ENCODE measurements at regions not wholly inside any gene's neighbourhood (a gene's known extent, or its start where the extent isn't known, plus 50 kb on each side); places are given as distances from the start of the nearest gene placed in this dataset.

DNA sequence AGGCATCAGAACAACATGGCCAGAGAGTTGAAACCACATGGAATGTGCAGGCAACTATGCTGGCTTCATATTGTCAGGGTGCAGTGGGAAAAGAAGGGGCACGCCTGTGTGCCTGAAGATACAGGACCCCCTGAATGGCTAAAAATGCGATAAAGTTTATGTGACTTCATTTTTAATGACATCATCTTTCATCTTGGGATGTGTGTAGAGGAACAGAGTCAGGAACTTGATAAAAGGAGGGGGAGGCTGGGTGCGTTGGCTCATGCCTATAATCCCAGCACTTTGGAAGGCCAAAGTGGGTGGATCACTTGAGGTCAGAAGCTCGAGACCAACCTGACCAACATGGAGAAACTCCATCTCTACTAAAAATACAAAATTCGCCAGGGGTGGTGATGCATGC is 872.6 kb downstream of the TDRD15 start:
- Histone ChIP-seq H3K4me1 (ENCODE audit: control insufficient read depth in 1 of 2, insufficient read depth in 2 of 2, low read length in 2 of 2) (no peaks in the 10 kb centered on the region), H3K27ac (ENCODE audit: low read depth, low read length) (no peak overlapping the region), H3K4me3 (replicated peaks in 1 of 2; ENCODE audit: low read depth in 1 of 2, low read length in 2 of 2) (no peak overlapping the region), H3K9me2 (ENCODE audit: insufficient read depth) (no peaks in the 10 kb centered on the region), H3K79me2 (ENCODE audit: insufficient read depth, low read length) (no peaks in the 10 kb centered on the region), H3K4me2 (ENCODE audit: low read length) (no peak overlapping the region), H3K9me3 (ENCODE audit: control insufficient read depth in 1 of 2, insufficient read depth in 1 of 2, low read depth in 1 of 2, low read length in 2 of 2) (peaks cover 10 to 12% of the 10 kb centered on the region in 2 experiments; a peak in 2 of 4 replicates), H2AFZ (ENCODE audit: low read depth, low read length, poor library complexity, severe bottlenecking) (no peak overlapping the region), H4K20me1 (ENCODE audit: insufficient read depth) (no peaks in the 10 kb centered on the region), H3K9ac (ENCODE audit: low read length) (no peak overlapping the region), H3K27me3 (ENCODE audit: insufficient read depth, low read length) (no peaks in the 10 kb centered on the region), H3K36me3 (ENCODE audit: control insufficient read depth in 1 of 2, insufficient read depth in 2 of 2, low read length in 2 of 2) (no peaks in the 10 kb centered on the region)
- ATAC-seq, result no peak
- no TSS peak for BruUV-seq (replicated peaks)
- no peak for DNase-seq (ENCODE audit: low read depth, low spot score)
- intact Hi-C loops (cut with micrococcal nuclease), result no loop called here
- ChIA-PET CTCF (no interaction called here), RAD21 (ENCODE audit: low non-redundant PET in 1 of 2, low total read pairs in 2 of 2, uncharacterized antibody in 2 of 2, unreplicated experiment in 2 of 2) (no interaction called here), POLR2A (no interaction called here)
- TF ChIP-seq POLR2A (IDR thresholded peaks at IDR 0.05; ENCODE audit: borderline replicate concordance, extremely low read depth, insufficient read depth, insufficient read length), result no peak
- TF ChIP-seq, protein P1, sequence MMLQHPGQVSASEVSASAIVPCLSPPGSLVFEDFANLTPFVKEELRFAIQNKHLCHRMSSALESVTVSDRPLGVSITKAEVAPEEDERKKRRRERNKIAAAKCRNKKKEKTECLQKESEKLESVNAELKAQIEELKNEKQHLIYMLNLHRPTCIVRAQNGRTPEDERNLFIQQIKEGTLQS (IDR thresholded peaks at IDR 0.05), result no peak
- TF ChIP-seq SP1 (IDR thresholded peaks at IDR 0.05; ENCODE audit: low read depth), result no peak
- no peak for TF ChIP-seq SRF (IDR thresholded peaks at IDR 0.05; ENCODE audit: low read depth)
- no peak for TF ChIP-seq SIN3A (IDR thresholded peaks at IDR 0.05; ENCODE audit: low read depth)
- TF ChIP-seq CBX3 (IDR thresholded peaks at IDR 0.05; ENCODE audit: low read depth), result no peak
- TF ChIP-seq, protein P2, sequence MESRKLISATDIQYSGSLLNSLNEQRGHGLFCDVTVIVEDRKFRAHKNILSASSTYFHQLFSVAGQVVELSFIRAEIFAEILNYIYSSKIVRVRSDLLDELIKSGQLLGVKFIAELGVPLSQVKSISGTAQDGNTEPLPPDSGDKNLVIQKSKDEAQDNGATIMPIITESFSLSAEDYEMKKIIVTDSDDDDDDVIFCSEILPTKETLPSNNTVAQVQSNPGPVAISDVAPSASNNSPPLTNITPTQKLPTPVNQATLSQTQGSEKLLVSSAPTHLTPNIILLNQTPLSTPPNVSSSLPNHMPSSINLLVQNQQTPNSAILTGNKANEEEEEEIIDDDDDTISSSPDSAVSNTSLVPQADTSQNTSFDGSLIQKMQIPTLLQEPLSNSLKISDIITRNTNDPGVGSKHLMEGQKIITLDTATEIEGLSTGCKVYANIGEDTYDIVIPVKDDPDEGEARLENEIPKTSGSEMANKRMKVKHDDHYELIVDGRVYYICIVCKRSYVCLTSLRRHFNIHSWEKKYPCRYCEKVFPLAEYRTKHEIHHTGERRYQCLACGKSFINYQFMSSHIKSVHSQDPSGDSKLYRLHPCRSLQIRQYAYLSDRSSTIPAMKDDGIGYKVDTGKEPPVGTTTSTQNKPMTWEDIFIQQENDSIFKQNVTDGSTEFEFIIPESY (IDR thresholded peaks at IDR 0.05; ENCODE audit: extremely low read depth, insufficient replicate concordance, low read length), result no peak
- no peak for TF ChIP-seq FOSL1 (IDR thresholded peaks at IDR 0.05; ENCODE audit: low read depth)
- no peak for TF ChIP-seq ZNF274 (IDR thresholded peaks at IDR 0.05; ENCODE audit: low read depth, low read length)
- no peak for TF ChIP-seq TCF7L2 (IDR thresholded peaks at IDR 0.05; ENCODE audit: borderline replicate concordance, extremely low read depth, insufficient read depth, insufficient read length)
